G401 (cell line): ENCODE measurements at regions not wholly inside any gene's neighbourhood (a gene's known extent, or its start where the extent isn't known, plus 50 kb on each side); places are given as distances from the start of the nearest gene placed in this dataset.

ENCODE experiments used
- DNase-seq: peaks from one replicate; pipeline ENCODE4 v3.0.0-alpha.2; 2015; ENCODE audit warnings: low spot score
- in situ Hi-C: cut with HindIII; loops from 2 replicates; pipeline ENCODE4 v1.10.0; 2016; ENCODE audit warnings: low sequenced_read_pairs, mixed read lengths

DNA sequence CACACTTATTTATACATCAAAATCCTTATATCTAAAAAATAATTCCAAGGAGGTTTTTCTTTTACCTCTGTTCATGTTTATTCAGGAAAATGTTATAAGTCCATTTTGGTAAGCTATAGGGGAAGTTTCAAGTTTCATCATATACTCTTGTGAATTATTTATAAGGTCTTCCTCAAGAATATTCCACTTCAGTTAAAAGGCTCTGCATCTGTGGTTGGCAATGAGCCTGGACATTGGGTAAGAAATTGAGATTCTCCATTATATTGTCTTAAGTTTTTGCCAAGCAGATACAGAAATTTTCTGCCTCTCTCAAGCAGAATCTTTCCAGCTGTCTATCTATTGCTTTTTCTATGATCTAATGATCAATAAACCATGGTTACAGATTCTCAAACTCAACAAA, 641.9 kb downstream of the NLGN4X start:
- in situ Hi-C loops, result no loop called here
- DNase-seq, result no peak

GRCh38 chrX:5575407-5575806, 653.3 kb downstream of the NLGN4X start:
- in situ Hi-C loops, result no loop called here
- no peak for DNase-seq

DNA sequence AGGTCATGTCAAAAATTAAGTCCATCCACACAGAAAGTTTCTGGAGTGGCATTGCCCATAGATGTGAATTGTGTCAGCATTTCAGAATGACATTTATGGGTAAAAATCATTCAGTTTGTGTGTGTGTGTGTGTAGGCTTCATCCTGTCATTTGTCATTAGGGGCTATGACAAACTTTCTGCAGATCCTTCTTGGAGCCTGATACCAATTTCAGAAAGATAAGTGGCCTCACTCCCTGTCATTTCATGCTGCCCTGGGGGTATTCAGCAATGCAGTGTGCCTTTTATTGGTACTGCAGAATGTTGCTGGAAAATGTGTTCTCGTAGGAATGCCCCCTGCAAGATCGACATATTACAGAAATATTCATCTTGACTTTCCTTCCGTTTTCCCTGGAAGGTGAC, 659.7 kb downstream of the NLGN4X start:
- in situ Hi-C loops, result no loop called here
- no peak for DNase-seq

- in situ Hi-C loops, result no loop called here
- DNase-seq, result no peak
Measured at GRCh38 chrX:5559386-5559785, 669.3 kb downstream of the NLGN4X start.

- in situ Hi-C loops, result no loop called here
- DNase-seq, result no peak
Measured at GRCh38 chrX:5549512-5549911, 679.2 kb downstream of the NLGN4X start.

DNA sequence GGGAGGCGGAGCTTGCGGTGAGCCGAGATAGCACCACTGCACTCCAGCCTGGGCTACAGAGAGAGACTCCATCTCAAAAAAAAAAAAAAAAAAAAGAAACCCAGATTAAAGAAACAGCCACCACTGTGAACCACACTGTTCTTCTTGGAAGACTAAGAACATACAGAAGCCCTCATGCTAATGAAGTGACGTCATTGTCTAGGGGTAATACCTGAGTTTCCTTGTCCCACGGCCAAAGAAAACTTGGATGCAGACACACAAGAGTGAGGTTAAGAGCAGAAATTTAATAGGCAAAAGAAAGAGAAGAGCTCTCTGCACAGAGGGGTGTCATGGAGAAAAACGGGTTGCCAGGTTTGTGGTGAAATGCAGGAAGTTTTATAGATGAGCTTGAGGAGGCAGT, 691.6 kb downstream of the NLGN4X start:
- no peak for DNase-seq
- in situ Hi-C loops, result no loop called here

GRCh38 chrX:5536261-5536660, 692.4 kb downstream of the NLGN4X start:
- no peak for DNase-seq
- in situ Hi-C loops, result no loop called here

DNA sequence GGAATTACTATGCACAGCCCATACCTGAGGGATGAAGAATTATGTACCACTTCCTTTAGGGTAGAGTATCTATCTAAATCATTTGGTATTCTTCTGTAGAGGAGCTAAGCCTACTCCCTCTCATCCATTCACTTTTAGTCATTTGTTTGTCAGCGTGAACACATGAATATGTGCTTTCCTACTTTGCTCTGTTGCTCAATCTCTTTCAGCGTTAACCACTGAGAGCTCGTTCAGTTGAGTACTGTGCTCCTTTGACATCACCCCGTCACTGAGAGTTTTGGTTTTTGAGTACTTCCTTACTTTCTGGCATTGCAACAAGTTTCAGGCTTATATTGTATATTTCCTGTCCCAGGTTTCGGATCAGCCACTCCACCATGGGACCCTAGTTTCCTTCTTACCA, 700.6 kb downstream of the NLGN4X start:
- no peak for DNase-seq
- in situ Hi-C loops, result no loop called here

DNA sequence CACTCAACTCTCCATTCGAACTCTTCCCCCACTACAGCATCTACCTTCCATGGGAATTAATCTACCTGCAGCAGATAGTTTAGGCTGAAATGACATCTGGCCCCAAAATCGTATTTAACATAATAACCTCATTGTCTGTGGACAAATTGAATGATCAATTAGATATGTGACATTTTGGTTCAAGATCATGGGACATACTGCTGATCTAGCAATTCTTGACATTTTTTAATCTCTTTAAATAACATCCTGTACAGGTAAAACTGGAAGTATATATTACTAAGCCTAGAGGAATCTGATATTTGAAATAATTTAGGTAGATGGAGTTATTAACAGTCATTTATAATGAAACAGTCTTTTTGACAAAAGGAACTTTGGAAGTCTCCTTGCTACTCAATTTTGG, 702.5 kb downstream of the NLGN4X start:
- in situ Hi-C loops, result no loop called here
- no peak for DNase-seq

- in situ Hi-C loops, result no loop called here
- no peak for DNase-seq
Measured at GRCh38 chrX:5490786-5491563, 737.7 kb downstream of the NLGN4X start.

- in situ Hi-C loops, result no loop called here
- no peak for DNase-seq
Measured at GRCh38 chrX:5474282-5474681, 754.4 kb downstream of the NLGN4X start.

DNA sequence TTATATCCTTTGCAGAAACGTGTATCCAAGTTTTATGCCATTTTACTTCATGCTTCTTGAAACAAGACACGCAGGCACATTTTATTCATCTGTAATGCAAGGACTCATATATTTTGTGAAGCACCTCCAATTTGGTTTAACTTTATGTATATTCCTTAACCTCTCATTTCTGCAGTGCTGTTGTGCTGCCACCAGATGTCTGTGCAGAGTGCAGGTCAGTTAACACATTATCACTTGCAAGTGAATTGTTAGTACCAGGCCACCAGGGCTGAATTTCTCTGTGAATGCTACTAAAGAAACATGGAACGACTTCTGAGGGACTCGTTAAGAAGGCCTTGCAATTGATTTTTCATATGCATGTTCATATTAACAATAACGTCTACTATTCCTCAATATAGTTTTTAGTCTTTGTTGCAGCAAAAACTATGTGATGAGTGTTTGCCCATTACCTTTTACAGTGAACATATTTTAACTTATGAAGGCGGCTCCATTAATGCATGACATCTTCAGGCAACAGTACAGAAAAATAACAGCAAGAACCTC, 770.3 kb downstream of the NLGN4X start:
- DNase-seq, result no peak
- in situ Hi-C loops, result no loop called here

DNA sequence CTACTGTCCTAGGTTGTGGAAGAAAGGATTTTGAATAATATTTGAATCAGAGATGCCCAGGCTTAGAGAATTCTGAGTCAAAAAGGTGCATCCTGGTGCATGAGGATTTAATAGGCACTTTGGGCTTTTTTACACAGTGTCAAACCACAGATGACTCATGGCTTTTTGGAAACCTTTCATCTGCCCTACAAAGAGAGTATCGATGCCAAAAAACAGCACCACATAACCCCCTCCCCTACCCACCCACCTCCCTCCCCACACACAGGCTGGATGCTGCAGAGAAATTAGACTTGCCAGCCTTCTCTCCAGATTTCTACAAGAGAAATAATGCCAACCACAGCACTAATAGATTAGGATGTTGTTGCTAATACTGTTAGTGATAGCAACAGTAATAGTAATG, 779.3 kb downstream of the NLGN4X start:
- in situ Hi-C loops, result no loop called here
- DNase-seq, result no peak

DNA sequence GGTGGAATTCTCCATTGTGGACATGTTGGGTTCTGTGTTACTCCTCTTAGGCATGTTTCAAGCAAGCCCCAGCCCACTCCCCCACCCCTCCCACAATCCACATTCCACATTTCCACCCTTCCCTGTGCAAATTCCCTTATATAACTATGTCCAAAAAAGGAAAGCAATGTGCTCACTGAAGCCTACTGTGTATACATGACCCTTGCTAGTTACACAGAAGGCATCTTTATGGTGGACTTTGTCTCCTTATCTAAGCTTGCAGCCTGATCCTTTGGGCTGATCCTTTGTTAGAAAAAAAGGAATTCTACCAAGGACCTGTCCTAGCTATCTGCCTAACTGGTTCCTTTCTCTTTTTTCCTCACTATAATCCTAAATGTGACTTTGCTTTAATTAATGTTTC, 796.8 kb downstream of the NLGN4X start:
- DNase-seq, result no peak
- in situ Hi-C loops, result no loop called here

GRCh38 chrX:5425119-5425518, 803.5 kb downstream of the NLGN4X start:
- in situ Hi-C loops, result no loop called here
- no peak for DNase-seq

DNA sequence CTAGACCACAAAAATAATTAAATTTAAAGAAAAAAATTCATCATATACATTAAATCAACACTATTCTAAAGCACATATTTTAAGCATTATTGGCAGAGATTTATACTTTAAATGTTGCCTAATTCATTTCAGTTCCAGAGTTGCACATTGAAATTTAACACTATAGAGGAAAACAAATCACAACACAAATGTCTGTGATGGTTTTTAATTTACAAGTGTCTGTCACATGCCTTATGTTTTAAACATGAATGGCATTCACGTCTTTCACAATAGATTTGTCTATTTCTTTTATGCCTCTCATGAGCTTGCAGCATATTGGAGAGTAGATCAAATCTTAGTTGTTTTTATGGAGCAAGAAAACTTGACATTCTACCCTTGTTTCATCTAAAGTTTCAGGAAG, 811.3 kb downstream of the NLGN4X start:
- in situ Hi-C loops, result no loop called here
- no peak for DNase-seq

- in situ Hi-C loops, result no loop called here
- DNase-seq, result no peak
Measured at GRCh38 chrX:5415738-5416137, 812.9 kb downstream of the NLGN4X start.

GRCh38 chrX:5409106-5409505, 819.6 kb downstream of the NLGN4X start:
- in situ Hi-C loops, result no loop called here
- no peak for DNase-seq

- no peak for DNase-seq
- in situ Hi-C loops, result no loop called here
Measured at GRCh38 chrX:5402461-5402860, 826.2 kb downstream of the NLGN4X start.

GRCh38 chrX:5399403-5399802, 829.3 kb downstream of the NLGN4X start:
- in situ Hi-C loops, result no loop called here
- no peak for DNase-seq

DNA sequence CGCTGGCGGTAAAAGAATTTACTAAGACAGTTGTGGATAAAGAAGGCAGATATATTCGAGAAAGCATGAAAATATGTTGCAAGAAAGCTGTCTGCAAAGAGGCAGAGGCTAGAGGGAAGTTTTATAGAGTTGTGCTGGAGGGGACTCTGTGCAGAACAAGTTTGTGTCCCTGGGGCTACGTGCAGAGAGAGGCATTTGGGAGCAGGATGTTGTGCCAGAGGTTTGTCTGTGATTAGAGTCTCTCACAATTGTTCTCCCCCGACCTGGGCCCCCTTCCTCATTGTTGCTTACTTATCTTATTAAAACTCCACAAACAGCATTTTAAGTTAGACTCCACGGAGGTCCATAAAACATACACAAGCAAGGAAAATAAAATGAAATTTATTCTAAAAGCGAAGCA, 831.3 kb downstream of the NLGN4X start:
- DNase-seq, result no peak
- in situ Hi-C loops, result no loop called here
